ENCODE measurements at regions not wholly inside any gene's neighbourhood (a gene's known extent, or its start where the extent isn't known, plus 50 kb on each side); places are given as distances from the start of the nearest gene placed in this dataset.

GRCh38 chr2:20515290-20516220 is 68.7 kb downstream of the RHOB start:
- no peaks in the 10 kb centered on the region for H3K36me3 ChIP-seq

GRCh38 chr2:20516291-20516645 is 69.4 kb downstream of the RHOB start:
- Histone ChIP-seq H3K27me3 (replicated peaks) (no peaks in the 10 kb centered on the region), H3K9me3 (replicated peaks) (peaks cover 6% of the 10 kb centered on the region), H3K4me1 (replicated peaks) (peaks cover 22% of the 10 kb centered on the region), H3K27ac (no peak overlapping the region), H3K36me3 (no peaks in the 10 kb centered on the region), H3K4me3 (no peak overlapping the region)
- no peak for DNase-seq (ENCODE audit: low read depth in 1 of 2, low spot score in 2 of 2)

More at GRCh38 chr2:20515290-20516220, 68.7 kb downstream of the RHOB start:
- H3K27me3 ChIP-seq (replicated peaks), result no peaks in the 10 kb centered on the region
- peak overlapping the region; percentile 84 for H3K27ac ChIP-seq
- peaks cover 6% of the 10 kb centered on the region for H3K9me3 ChIP-seq (replicated peaks)
- H3K4me3 ChIP-seq, result no peak overlapping the region
- no peak for DNase-seq (ENCODE audit: low read depth in 1 of 2, low spot score in 2 of 2)
- peaks cover 22% of the 10 kb centered on the region for H3K4me1 ChIP-seq (replicated peaks)

GRCh38 chr2:20516646-20517341 is 69.9 kb downstream of the RHOB start:
- Histone ChIP-seq H3K4me1 (replicated peaks) (peaks cover 22% of the 10 kb centered on the region), H3K27ac (no peak overlapping the region), H3K4me3 (no peak overlapping the region), H3K36me3 (no peaks in the 10 kb centered on the region), H3K27me3 (replicated peaks) (no peaks in the 10 kb centered on the region), H3K9me3 (replicated peaks) (peaks cover 6% of the 10 kb centered on the region)
- no peak for DNase-seq (ENCODE audit: low read depth in 1 of 2, low spot score in 2 of 2)

GRCh38 chr2:20519309-20519708 is 72.4 kb downstream of the RHOB start:
- Histone ChIP-seq H3K27me3 (replicated peaks) (no peaks in the 10 kb centered on the region), H3K4me3 (no peak overlapping the region), H3K27ac (no peak overlapping the region), H3K36me3 (no peaks in the 10 kb centered on the region), H3K9me3 (replicated peaks) (peaks cover 6% of the 10 kb centered on the region), H3K4me1 (replicated peaks) (peaks cover 19% of the 10 kb centered on the region)
- no peak for DNase-seq (ENCODE audit: low read depth in 1 of 2, low spot score in 2 of 2)

- Histone ChIP-seq H3K36me3 (no peaks in the 10 kb centered on the region), H3K27ac (no peak overlapping the region), H3K4me3 (no peak overlapping the region), H3K9me3 (replicated peaks) (peaks cover 5% of the 10 kb centered on the region), H3K4me1 (replicated peaks) (peaks cover 19% of the 10 kb centered on the region), H3K27me3 (replicated peaks) (no peaks in the 10 kb centered on the region)
- DNase-seq (ENCODE audit: low read depth in 1 of 2, low spot score in 2 of 2), result no peak
Measured at GRCh38 chr2:20520128-20520527, 73.3 kb downstream of the RHOB start.

- Histone ChIP-seq H3K27me3 (replicated peaks) (no peaks in the 10 kb centered on the region), H3K36me3 (no peaks in the 10 kb centered on the region), H3K27ac (no peak overlapping the region), H3K4me1 (replicated peaks) (peaks cover 21% of the 10 kb centered on the region), H3K9me3 (replicated peaks) (no peaks in the 10 kb centered on the region; the same call in 1 of the 2 replicates), H3K4me3 (no peak overlapping the region)
- no peak for DNase-seq (ENCODE audit: low read depth in 1 of 2, low spot score in 2 of 2)
Measured at GRCh38 chr2:20521193-20521592, 74.3 kb downstream of the RHOB start.

GRCh38 chr2:20521682-20522189 is 74.9 kb downstream of the RHOB start:
- Histone ChIP-seq H3K36me3 (no peaks in the 10 kb centered on the region), H3K4me3 (no peak overlapping the region), H3K9me3 (replicated peaks) (no peaks in the 10 kb centered on the region; the same call in 1 of the 2 replicates), H3K27ac (no peak overlapping the region), H3K4me1 (replicated peaks) (peaks cover 24% of the 10 kb centered on the region), H3K27me3 (replicated peaks) (no peaks in the 10 kb centered on the region)
- DNase-seq (ENCODE audit: low read depth in 1 of 2, low spot score in 2 of 2), result no peak

- Histone ChIP-seq H3K4me3 (no peak overlapping the region), H3K27ac (no peak overlapping the region), H3K36me3 (no peaks in the 10 kb centered on the region), H3K9me3 (replicated peaks) (no peaks in the 10 kb centered on the region; the same call in 1 of the 2 replicates), H3K27me3 (replicated peaks) (no peaks in the 10 kb centered on the region), H3K4me1 (replicated peaks) (peaks cover 29% of the 10 kb centered on the region)
- no peak for DNase-seq (ENCODE audit: low read depth in 1 of 2, low spot score in 2 of 2)
Measured at GRCh38 chr2:20523073-20523798, 76.4 kb downstream of the RHOB start.

- Histone ChIP-seq H3K9me3 (replicated peaks) (no peaks in the 10 kb centered on the region), H3K27ac (no peak overlapping the region), H3K36me3 (no peaks in the 10 kb centered on the region), H3K4me3 (no peak overlapping the region), H3K4me1 (replicated peaks) (peaks cover 29% of the 10 kb centered on the region), H3K27me3 (replicated peaks) (no peaks in the 10 kb centered on the region)
- DNase-seq (ENCODE audit: low read depth in 1 of 2, low spot score in 2 of 2), result no peak
Measured at GRCh38 chr2:20523799-20524187, 76.9 kb downstream of the RHOB start.

- Histone ChIP-seq H3K27ac (no peak overlapping the region), H3K27me3 (replicated peaks) (no peaks in the 10 kb centered on the region), H3K9me3 (replicated peaks) (no peaks in the 10 kb centered on the region), H3K4me3 (no peak overlapping the region), H3K4me1 (replicated peaks) (peaks cover 29% of the 10 kb centered on the region), H3K36me3 (no peaks in the 10 kb centered on the region)
- peak in 1 of 2 experiments; percentile 31 for DNase-seq (ENCODE audit: low read depth in 1 of 2, low spot score in 2 of 2)
Measured at GRCh38 chr2:20524412-20525040, 77.7 kb downstream of the RHOB start.

GRCh38 chr2:20525041-20526035 is 78.5 kb downstream of the RHOB start:
- Histone ChIP-seq H3K4me1 (replicated peaks) (peaks cover 29% of the 10 kb centered on the region), H3K27ac (peak overlapping the region; percentile 41), H3K9me3 (replicated peaks) (no peaks in the 10 kb centered on the region), H3K4me3 (no peak overlapping the region), H3K27me3 (replicated peaks) (no peaks in the 10 kb centered on the region), H3K36me3 (no peaks in the 10 kb centered on the region)
- peak; percentile 68 to 87 for DNase-seq (ENCODE audit: low read depth in 1 of 2, low spot score in 2 of 2)

GRCh38 chr2:20526160-20526559 is 79.3 kb downstream of the RHOB start:
- H3K27ac ChIP-seq, result peak overlapping the region; percentile 41
- H3K27me3 ChIP-seq (replicated peaks), result no peaks in the 10 kb centered on the region
- peaks cover 29% of the 10 kb centered on the region for H3K4me1 ChIP-seq (replicated peaks)
- no peak overlapping the region for H3K4me3 ChIP-seq
- H3K9me3 ChIP-seq (replicated peaks), result no peaks in the 10 kb centered on the region
- no peak for DNase-seq (ENCODE audit: low read depth in 1 of 2, low spot score in 2 of 2)
- no peaks in the 10 kb centered on the region for H3K36me3 ChIP-seq
